Natural killer cell treated with Interleukin-12 subunit alpha and Interleukin-12 subunit beta and Interleukin-15 and Interleukin-18, amount 100 ng/mL, for 72 hours (primary cell): ENCODE measurements at regions not wholly inside any gene's neighbourhood (a gene's known extent, or its start where the extent isn't known, plus 50 kb on each side); places are given as distances from the start of the nearest gene placed in this dataset.
"Not testable (repeated sequence)": the region's sequence is repeated elsewhere in the genome, so short reads cannot be mapped to it uniquely, and the experiment has no call there.

Experiments
- ATAC-seq, 2 donors: fragments of 150-1000 bp; cut with Tn5 transposase in 1 of 2; sonication (Bioruptor Pico), chemical (Tn5 transposase) in 1 of 2; 2 replicates each; pipeline ENCODE4 v1.10.0; 2021
- DNase-seq: peaks from one replicate; pipeline ENCODE4 v3.0.0; 2022; ENCODE audit warnings: low spot score
- H3K27ac Mint-ChIP-seq, 2 donors: 1 replicate in 1 of 2; 2 replicates in 1 of 2; pipeline ENCODE4 v1.8.0; 2022; ENCODE audit warnings: mixed read lengths in 2 of 2, mild to moderate bottlenecking in 1 of 2, moderate library complexity in 1 of 2
- H3K27me3 Mint-ChIP-seq, 2 donors: 1 replicate in 1 of 2; 2 replicates in 1 of 2; pipeline ENCODE4 v1.8.0; 2022; ENCODE audit warnings: mixed read lengths in 2 of 2
- H3K36me3 Mint-ChIP-seq: one replicate; pipeline ENCODE4 v1.8.0; 2022; ENCODE audit warnings: mixed read lengths
- H3K4me1 Mint-ChIP-seq, 2 donors: 1 replicate in 1 of 2; 2 replicates in 1 of 2; pipeline ENCODE4 v1.8.0; 2022; ENCODE audit warnings: low read depth in 2 of 2, mixed read lengths in 2 of 2, mild to moderate bottlenecking in 1 of 2
- H3K4me3 Mint-ChIP-seq: one replicate; pipeline ENCODE4 v1.8.0; 2022; ENCODE audit warnings: mixed read lengths
- H3K9me3 Mint-ChIP-seq: 2 replicates; pipeline ENCODE4 v1.8.0; 2022; ENCODE audit warnings: mixed read lengths

GRCh38 chr1:94362466-94363058, 55.6 kb upstream of the ABCD3 start:
- peaks cover 12% of the 10 kb centered on the region for H3K9me3 Mint-ChIP-seq
- no peaks in the 10 kb centered on the region for H3K4me1 Mint-ChIP-seq
- DNase-seq (no peak), ATAC-seq (no peak)
- H3K36me3 Mint-ChIP-seq: peaks cover 9% of the 10 kb centered on the region
- H3K27ac Mint-ChIP-seq: no peak overlapping the region
- H3K27me3 Mint-ChIP-seq: peaks cover 26 to 30% of the 10 kb centered on the region in 2 donors
- no peak overlapping the region for H3K4me3 Mint-ChIP-seq

GRCh38 chr1:94358630-94359599, 59.3 kb upstream of the ABCD3 start:
- ATAC-seq: no peak
- no peaks in the 10 kb centered on the region for H3K4me1 Mint-ChIP-seq
- peaks cover 4% of the 10 kb centered on the region for H3K36me3 Mint-ChIP-seq
- DNase-seq: no peak
- H3K27me3 Mint-ChIP-seq: peaks cover 17 to 21% of the 10 kb centered on the region in 2 donors
- H3K4me3 Mint-ChIP-seq: no peak overlapping the region
- peaks cover 3% of the 10 kb centered on the region for H3K9me3 Mint-ChIP-seq
- H3K27ac Mint-ChIP-seq: no peak overlapping the region

- DNase-seq: no peak
- no peaks in the 10 kb centered on the region for H3K4me1 Mint-ChIP-seq
- H3K27me3 Mint-ChIP-seq: peaks cover 12 to 30% of the 10 kb centered on the region in 2 donors
- H3K4me3 Mint-ChIP-seq: no peak overlapping the region
- ATAC-seq: no peak
- no peak overlapping the region for H3K27ac Mint-ChIP-seq
- H3K9me3 Mint-ChIP-seq: peaks cover 3% of the 10 kb centered on the region
- no peaks in the 10 kb centered on the region for H3K36me3 Mint-ChIP-seq
Observed at GRCh38 chr1:94357661-94358060, 60.5 kb upstream of the ABCD3 start.

- peaks cover 3% of the 10 kb centered on the region for H3K9me3 Mint-ChIP-seq
- ATAC-seq (no peak), DNase-seq (no peak)
- no peak overlapping the region for H3K27ac Mint-ChIP-seq
- H3K36me3 Mint-ChIP-seq: no peaks in the 10 kb centered on the region
- peaks cover 14 to 27% of the 10 kb centered on the region in 2 donors for H3K27me3 Mint-ChIP-seq
- H3K4me1 Mint-ChIP-seq: no peaks in the 10 kb centered on the region
- no peak overlapping the region for H3K4me3 Mint-ChIP-seq
Observed at GRCh38 chr1:94355485-94355980, 62.7 kb upstream of the ABCD3 start.

- Mint-ChIP-seq H3K27ac (no peak overlapping the region), H3K36me3 (no peaks in the 10 kb centered on the region), H3K4me3 (no peak overlapping the region), H3K9me3 (no peaks in the 10 kb centered on the region), H3K4me1 (no peaks in the 10 kb centered on the region), H3K27me3 (peaks cover 9 to 24% of the 10 kb centered on the region in 2 donors)
- ATAC-seq (no peak), DNase-seq (no peak)
Observed at GRCh38 chr1:94351481-94351880, 66.7 kb upstream of the ABCD3 start.

DNA sequence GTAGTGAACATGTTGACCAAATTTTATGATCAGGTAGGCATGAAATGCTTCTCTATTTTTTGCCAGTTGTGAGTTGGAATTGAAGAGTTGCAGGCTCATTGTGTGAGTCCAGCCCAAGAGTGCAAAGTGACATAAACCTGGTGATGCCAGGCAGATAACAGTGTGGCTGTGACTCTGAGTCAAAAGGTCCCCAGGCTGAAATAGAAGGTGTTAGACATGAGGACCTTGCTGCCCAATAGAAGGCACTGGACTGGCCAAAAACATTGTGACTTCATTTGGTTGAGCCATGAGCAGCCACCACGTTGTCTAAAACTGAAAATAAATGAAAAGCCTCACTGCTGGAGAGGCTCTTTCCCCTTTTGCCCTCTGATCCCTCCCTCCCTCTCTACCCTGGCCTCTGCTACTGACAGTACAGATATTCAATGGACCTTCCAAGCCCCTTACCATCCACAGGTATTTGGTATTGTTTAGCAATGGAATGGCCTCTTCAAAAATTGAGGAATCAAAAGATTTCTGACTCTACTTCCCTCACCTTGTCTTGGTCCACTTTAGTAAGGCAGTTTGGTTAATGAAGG, 67.8 kb upstream of the ABCD3 start:
- ATAC-seq (no peak), DNase-seq (no peak)
- no peak overlapping the region for H3K4me3 Mint-ChIP-seq
- no peaks in the 10 kb centered on the region for H3K4me1 Mint-ChIP-seq
- H3K9me3 Mint-ChIP-seq: no peaks in the 10 kb centered on the region
- H3K27me3 Mint-ChIP-seq: peaks cover 4 to 20% of the 10 kb centered on the region in 2 donors
- no peak overlapping the region for H3K27ac Mint-ChIP-seq
- H3K36me3 Mint-ChIP-seq: no peaks in the 10 kb centered on the region

DNA sequence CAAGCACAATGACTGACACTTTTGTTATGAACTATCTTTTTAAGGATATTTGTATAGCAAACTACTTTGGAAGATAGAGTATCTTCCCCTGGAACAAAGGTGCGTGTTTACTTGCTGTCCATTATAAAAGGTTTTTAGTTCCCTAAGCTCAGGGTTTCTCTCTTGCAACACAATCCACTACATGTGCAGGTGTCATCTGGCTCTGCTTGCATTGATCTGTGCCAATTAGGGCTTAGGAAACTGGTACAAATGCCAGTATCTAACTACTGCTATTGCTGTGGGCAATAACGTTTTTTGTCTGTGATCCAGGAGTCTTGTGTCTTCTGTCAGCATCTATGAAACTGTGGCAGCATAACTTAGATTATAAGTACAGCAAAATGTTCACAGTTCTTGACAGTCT, 68.3 kb upstream of the ABCD3 start:
- Mint-ChIP-seq H3K27ac (no peak overlapping the region), H3K9me3 (no peaks in the 10 kb centered on the region), H3K4me1 (no peaks in the 10 kb centered on the region), H3K36me3 (no peaks in the 10 kb centered on the region), H3K4me3 (no peak overlapping the region), H3K27me3 (peaks cover 5 to 21% of the 10 kb centered on the region in 2 donors)
- ATAC-seq (no peak), DNase-seq (no peak)

GRCh38 chr1:94348386-94348785, 69.8 kb upstream of the ABCD3 start:
- not testable (repeated sequence) for H3K9me3 Mint-ChIP-seq, H3K4me3 Mint-ChIP-seq, H3K27ac Mint-ChIP-seq, H3K36me3 Mint-ChIP-seq, H3K4me1 Mint-ChIP-seq, DNase-seq, ATAC-seq
- peaks cover 12 to 22% of the 10 kb centered on the region in 2 donors for H3K27me3 Mint-ChIP-seq

- no peaks in the 10 kb centered on the region for H3K9me3 Mint-ChIP-seq
- DNase-seq (no peak), ATAC-seq (no peak)
- peaks cover 10 to 29% of the 10 kb centered on the region in 2 donors for H3K27me3 Mint-ChIP-seq
- no peaks in the 10 kb centered on the region for H3K4me1 Mint-ChIP-seq
- no peak overlapping the region for H3K4me3 Mint-ChIP-seq
- no peak overlapping the region for H3K27ac Mint-ChIP-seq
- H3K36me3 Mint-ChIP-seq: no peaks in the 10 kb centered on the region
Observed at GRCh38 chr1:94345148-94345721, 73.0 kb upstream of the ABCD3 start.

DNA sequence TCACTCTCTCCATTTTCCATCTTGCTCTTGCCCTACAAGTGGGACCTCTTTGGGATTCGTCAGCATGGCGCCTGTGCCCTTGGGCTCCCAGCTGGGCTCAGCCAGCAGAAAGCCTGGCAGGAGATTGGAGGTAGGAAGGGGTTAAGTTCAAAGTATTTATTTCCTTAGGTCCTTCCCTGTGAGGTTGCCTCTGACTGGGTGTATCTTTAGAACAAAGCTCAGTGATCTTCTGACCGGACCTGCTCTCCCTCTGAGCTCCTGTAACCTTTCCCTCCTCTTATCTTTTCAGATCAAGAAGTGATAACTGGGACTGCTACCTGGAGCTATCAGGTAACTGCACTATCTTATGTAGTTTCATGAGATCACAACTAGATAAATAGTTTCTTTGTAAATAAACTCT, 75.8 kb upstream of the ABCD3 start:
- H3K36me3 Mint-ChIP-seq: no peaks in the 10 kb centered on the region
- H3K4me1 Mint-ChIP-seq: peaks cover 3 to 6% of the 10 kb centered on the region in 2 donors
- peaks cover 18 to 36% of the 10 kb centered on the region in 2 donors for H3K27me3 Mint-ChIP-seq
- DNase-seq (no peak), ATAC-seq (no peak)
- H3K27ac Mint-ChIP-seq: no peak overlapping the region
- H3K4me3 Mint-ChIP-seq: no peak overlapping the region
- no peaks in the 10 kb centered on the region for H3K9me3 Mint-ChIP-seq

DNA sequence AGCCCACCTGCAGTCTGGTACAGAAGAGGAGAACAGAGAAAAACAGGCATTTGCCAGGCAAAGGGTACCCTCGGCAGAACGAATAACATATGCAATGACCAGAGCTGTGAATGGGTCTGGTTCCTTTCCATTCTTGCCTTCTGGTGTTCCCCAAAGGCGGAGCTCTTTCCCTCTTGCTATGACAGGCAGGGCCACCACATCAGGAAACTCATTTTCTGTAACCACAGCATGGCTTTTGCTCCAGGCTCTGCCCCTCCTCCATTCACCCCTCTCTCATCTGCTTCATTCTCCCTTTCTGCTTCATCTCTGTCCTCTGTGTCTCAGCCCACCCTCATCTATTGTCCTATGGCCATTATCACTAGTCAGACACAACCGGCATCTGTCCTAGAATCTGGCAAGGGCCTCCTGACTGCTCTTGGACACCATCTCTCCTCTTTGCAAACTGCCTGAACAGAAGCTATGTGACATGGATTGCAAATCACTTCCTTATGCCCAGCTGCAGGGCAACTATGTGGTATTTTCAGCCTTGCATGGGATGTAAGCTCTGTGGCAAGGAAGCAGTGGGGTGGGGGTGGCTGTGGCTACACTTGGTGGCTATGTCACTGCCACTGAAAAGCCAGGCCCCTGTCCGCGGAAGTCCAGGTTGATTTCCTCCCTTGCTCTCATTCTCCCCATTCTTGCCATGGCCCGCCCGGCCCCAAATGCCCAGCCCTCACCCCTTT, 78.8 kb upstream of the ABCD3 start:
- ATAC-seq: peak in 1 of 2 donors; percentile 46
- H3K27ac Mint-ChIP-seq: no peak overlapping the region
- H3K27me3 Mint-ChIP-seq: peaks cover 12 to 26% of the 10 kb centered on the region in 2 donors
- H3K36me3 Mint-ChIP-seq: no peaks in the 10 kb centered on the region
- no peaks in the 10 kb centered on the region for H3K9me3 Mint-ChIP-seq
- no peak for DNase-seq
- H3K4me3 Mint-ChIP-seq: no peak overlapping the region
- peaks cover 3 to 6% of the 10 kb centered on the region in 2 donors for H3K4me1 Mint-ChIP-seq

- DNase-seq (no peak), ATAC-seq (no peak)
- Mint-ChIP-seq H3K9me3 (no peaks in the 10 kb centered on the region), H3K27ac (no peak overlapping the region), H3K27me3 (peaks cover 13 to 18% of the 10 kb centered on the region in 2 donors), H3K4me3 (no peak overlapping the region), H3K36me3 (no peaks in the 10 kb centered on the region), H3K4me1 (peaks cover 3 to 6% of the 10 kb centered on the region in 2 donors)
Observed at GRCh38 chr1:94336991-94337390, 81.2 kb upstream of the ABCD3 start.

- H3K4me1 Mint-ChIP-seq: peaks cover 3 to 6% of the 10 kb centered on the region in 2 donors
- DNase-seq: no peak
- peaks cover 16 to 18% of the 10 kb centered on the region in 2 donors for H3K27me3 Mint-ChIP-seq
- ATAC-seq: no peak
- H3K27ac Mint-ChIP-seq: no peak overlapping the region
- H3K9me3 Mint-ChIP-seq: no peaks in the 10 kb centered on the region
- H3K36me3 Mint-ChIP-seq: no peaks in the 10 kb centered on the region
- H3K4me3 Mint-ChIP-seq: no peak overlapping the region
Observed at GRCh38 chr1:94335950-94336349, 82.2 kb upstream of the ABCD3 start.
